ENCODE measurements at regions not wholly inside any gene's neighbourhood (a gene's known extent, or its start where the extent isn't known, plus 50 kb on each side); places are given as distances from the start of the nearest gene placed in this dataset.

- Mint-ChIP-seq H3K4me1 (peaks cover 14% of the 10 kb centered on the region), H3K4me3 (no peak overlapping the region), H3K27ac (no peak overlapping the region), H3K9me3 (no peaks in the 10 kb centered on the region), H3K27me3 (ENCODE audit: low read depth) (peaks cover 4% of the 10 kb centered on the region), H3K36me3 (ENCODE audit: low read depth) (no peaks in the 10 kb centered on the region)
- TF ChIP-seq, protein P1, sequence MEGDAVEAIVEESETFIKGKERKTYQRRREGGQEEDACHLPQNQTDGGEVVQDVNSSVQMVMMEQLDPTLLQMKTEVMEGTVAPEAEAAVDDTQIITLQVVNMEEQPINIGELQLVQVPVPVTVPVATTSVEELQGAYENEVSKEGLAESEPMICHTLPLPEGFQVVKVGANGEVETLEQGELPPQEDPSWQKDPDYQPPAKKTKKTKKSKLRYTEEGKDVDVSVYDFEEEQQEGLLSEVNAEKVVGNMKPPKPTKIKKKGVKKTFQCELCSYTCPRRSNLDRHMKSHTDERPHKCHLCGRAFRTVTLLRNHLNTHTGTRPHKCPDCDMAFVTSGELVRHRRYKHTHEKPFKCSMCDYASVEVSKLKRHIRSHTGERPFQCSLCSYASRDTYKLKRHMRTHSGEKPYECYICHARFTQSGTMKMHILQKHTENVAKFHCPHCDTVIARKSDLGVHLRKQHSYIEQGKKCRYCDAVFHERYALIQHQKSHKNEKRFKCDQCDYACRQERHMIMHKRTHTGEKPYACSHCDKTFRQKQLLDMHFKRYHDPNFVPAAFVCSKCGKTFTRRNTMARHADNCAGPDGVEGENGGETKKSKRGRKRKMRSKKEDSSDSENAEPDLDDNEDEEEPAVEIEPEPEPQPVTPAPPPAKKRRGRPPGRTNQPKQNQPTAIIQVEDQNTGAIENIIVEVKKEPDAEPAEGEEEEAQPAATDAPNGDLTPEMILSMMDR (IDR thresholded peaks at IDR 0.05; ENCODE audit: unreplicated experiment in 3 of 3): no peak
Observed at GRCh38 chr20:16104783-16105182, 468.5 kb downstream of the KIF16B start.
